ENCODE measurements at regions not wholly inside any gene's neighbourhood (a gene's known extent, or its start where the extent isn't known, plus 50 kb on each side); places are given as distances from the start of the nearest gene placed in this dataset.

- CTCF ChIA-PET = no interaction called here
- TF ChIP-seq FOXP1 (CRISPR knock-in tag; IDR thresholded peaks at IDR 0.05; ENCODE audit: borderline replicate concordance) (no peak), MYBL2 (CRISPR knock-in tag; IDR thresholded peaks at IDR 0.05) (no peak), ETV6 (CRISPR knock-in tag; IDR thresholded peaks at IDR 0.05) (no peak), HMGA2 (CRISPR knock-in tag; IDR thresholded peaks at IDR 0.05) (no peak), NFE2L1 (CRISPR knock-in tag; IDR thresholded peaks at IDR 0.05) (no peak), ESRRA (CRISPR knock-in tag; IDR thresholded peaks at IDR 0.05; ENCODE audit: borderline replicate concordance) (no peak), FOXJ3 (CRISPR knock-in tag; IDR thresholded peaks at IDR 0.05; ENCODE audit: borderline replicate concordance) (no peak), E2F4 (CRISPR knock-in tag; IDR thresholded peaks at IDR 0.05; ENCODE audit: borderline replicate concordance, low read depth) (no peak), ZNF396 (CRISPR knock-in tag; IDR thresholded peaks at IDR 0.05; ENCODE audit: borderline replicate concordance) (no peak), MAX (CRISPR knock-in tag; IDR thresholded peaks at IDR 0.05) (no peak), MLX (CRISPR knock-in tag; IDR thresholded peaks at IDR 0.05) (no peak), RORB (CRISPR knock-in tag; IDR thresholded peaks at IDR 0.05) (no peak), TP53 (CRISPR knock-in tag; IDR thresholded peaks at IDR 0.05) (no peak)
- Mint-ChIP-seq H3K4me1 (peaks cover 4% of the 10 kb centered on the region; the same call in 1 of the 2 replicates), H3K27ac (no peak overlapping the region; the same call in 1 of the 2 replicates), H3K4me3 (no peak overlapping the region), H3K36me3 (no peaks in the 10 kb centered on the region), H3K27me3 (ENCODE audit: low read depth) (no peaks in the 10 kb centered on the region; the same call in 1 of the 2 replicates), H3K9me3 (no peaks in the 10 kb centered on the region)
- DNase-seq (ENCODE audit: low spot score) (no peak), ATAC-seq (no peak)
- POLR2A ChIA-PET = no interaction called here
These were observed 864.2 kb downstream of the SLC4A3 start for GRCh38 chr2:220491670-220492069.

GRCh38 chr2:220493871-220494525 is 866.6 kb downstream of the SLC4A3 start:
- ATAC-seq (no peak), DNase-seq (ENCODE audit: low spot score) (no peak)
- Mint-ChIP-seq H3K27me3 (ENCODE audit: low read depth) (no peaks in the 10 kb centered on the region; the same call in 1 of the 2 replicates), H3K4me3 (no peak overlapping the region), H3K36me3 (no peaks in the 10 kb centered on the region), H3K27ac (no peak overlapping the region), H3K9me3 (no peaks in the 10 kb centered on the region), H3K4me1 (peaks cover 6% of the 10 kb centered on the region)
- ChIA-PET POLR2A (no interaction called here), CTCF (no interaction called here)
- TF ChIP-seq STAT6 (CRISPR knock-in tag; conservative IDR thresholded peaks at IDR 0.05; ENCODE audit: low read depth) (no peak), RORB (CRISPR knock-in tag; IDR thresholded peaks at IDR 0.05) (no peak), CTCF (IDR thresholded peaks at IDR 0.05) (no peak), MXD4 (CRISPR knock-in tag; IDR thresholded peaks at IDR 0.05; ENCODE audit: borderline replicate concordance) (no peak)

GRCh38 chr2:220496513-220496912 is 869.1 kb downstream of the SLC4A3 start:
- Mint-ChIP-seq H3K36me3 (peaks cover 9% of the 10 kb centered on the region), H3K4me3 (no peak overlapping the region), H3K27ac (no peak overlapping the region), H3K9me3 (peaks cover 9% of the 10 kb centered on the region), H3K4me1 (peaks cover 10% of the 10 kb centered on the region), H3K27me3 (ENCODE audit: low read depth) (no peaks in the 10 kb centered on the region; the same call in 1 of the 2 replicates)
- DNase-seq (ENCODE audit: low spot score) (no peak), ATAC-seq (no peak)
- ChIA-PET POLR2A (no interaction called here), CTCF (no interaction called here)
- no peak for TF ChIP-seq TCF7 (CRISPR knock-in tag; IDR thresholded peaks at IDR 0.05; ENCODE audit: low read depth)
- no peak for TF ChIP-seq NFE2L1 (CRISPR knock-in tag; IDR thresholded peaks at IDR 0.05)
- no peak for TF ChIP-seq FOXK1 (CRISPR knock-in tag; IDR thresholded peaks at IDR 0.05)
- no peak for TF ChIP-seq ATF2 (CRISPR knock-in tag; IDR thresholded peaks at IDR 0.05; ENCODE audit: borderline replicate concordance, low read depth)
- no peak for TF ChIP-seq ZNF423 (CRISPR knock-in tag; IDR thresholded peaks at IDR 0.05)
- TF ChIP-seq ZNF425 (CRISPR knock-in tag; conservative IDR thresholded peaks at IDR 0.05) = no peak
- no peak for TF ChIP-seq JAZF1 (CRISPR knock-in tag; IDR thresholded peaks at IDR 0.05)
- no peak for TF ChIP-seq TEAD1 (CRISPR knock-in tag; IDR thresholded peaks at IDR 0.05)

All from WTC11 (cell line).